DND-41 (cell line): ENCODE measurements at regions not wholly inside any gene's neighbourhood (a gene's known extent, or its start where the extent isn't known, plus 50 kb on each side); places are given as distances from the start of the nearest gene placed in this dataset.

ENCODE experiments used
- EZH2 ChIP-seq: IDR thresholded peaks from 3 replicates; pipeline ENCODE4 v1.6.1; 2012; ENCODE audit warnings: borderline replicate concordance, low read depth, mild to moderate bottlenecking, moderate library complexity, low read length, inconsistent platforms; ENCODE audit not compliant: severe bottlenecking
- TF ChIP-seq, protein P1 (sequence below): IDR thresholded peaks from 2 replicates; pipeline ENCODE4 v1.5.1; 2012; ENCODE audit warnings: borderline replicate concordance, low read length, moderate library complexity, mild to moderate bottlenecking; ENCODE audit not compliant: poor library complexity, severe bottlenecking; ENCODE audit errors: extremely low read depth

DNA sequence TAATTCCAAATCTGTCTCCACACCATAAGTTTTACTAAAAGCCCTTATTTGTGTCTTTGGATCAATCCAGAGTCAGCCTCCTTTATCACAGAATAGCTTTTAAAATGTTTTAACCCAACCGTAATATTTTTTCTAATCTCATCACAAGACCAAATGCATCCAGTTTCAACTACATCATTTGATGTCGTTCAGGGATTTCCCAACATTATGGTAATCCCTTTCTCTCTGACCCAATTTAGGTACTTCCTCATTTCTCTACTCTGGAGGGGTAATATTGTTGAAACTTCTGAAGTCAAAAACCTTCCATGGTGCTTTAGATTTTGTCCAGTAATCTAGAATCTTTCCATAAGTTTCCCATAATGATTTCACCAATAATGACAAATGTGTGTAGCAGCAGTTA, 596.8 kb downstream of the SOX5 start:
- TF ChIP-seq EZH2 = no peak
- TF ChIP-seq, protein P1, sequence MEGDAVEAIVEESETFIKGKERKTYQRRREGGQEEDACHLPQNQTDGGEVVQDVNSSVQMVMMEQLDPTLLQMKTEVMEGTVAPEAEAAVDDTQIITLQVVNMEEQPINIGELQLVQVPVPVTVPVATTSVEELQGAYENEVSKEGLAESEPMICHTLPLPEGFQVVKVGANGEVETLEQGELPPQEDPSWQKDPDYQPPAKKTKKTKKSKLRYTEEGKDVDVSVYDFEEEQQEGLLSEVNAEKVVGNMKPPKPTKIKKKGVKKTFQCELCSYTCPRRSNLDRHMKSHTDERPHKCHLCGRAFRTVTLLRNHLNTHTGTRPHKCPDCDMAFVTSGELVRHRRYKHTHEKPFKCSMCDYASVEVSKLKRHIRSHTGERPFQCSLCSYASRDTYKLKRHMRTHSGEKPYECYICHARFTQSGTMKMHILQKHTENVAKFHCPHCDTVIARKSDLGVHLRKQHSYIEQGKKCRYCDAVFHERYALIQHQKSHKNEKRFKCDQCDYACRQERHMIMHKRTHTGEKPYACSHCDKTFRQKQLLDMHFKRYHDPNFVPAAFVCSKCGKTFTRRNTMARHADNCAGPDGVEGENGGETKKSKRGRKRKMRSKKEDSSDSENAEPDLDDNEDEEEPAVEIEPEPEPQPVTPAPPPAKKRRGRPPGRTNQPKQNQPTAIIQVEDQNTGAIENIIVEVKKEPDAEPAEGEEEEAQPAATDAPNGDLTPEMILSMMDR = no peak
